HG02642 (cell line): ENCODE measurements at regions not wholly inside any gene's neighbourhood (a gene's known extent, or its start where the extent isn't known, plus 50 kb on each side); places are given as distances from the start of the nearest gene placed in this dataset.

Source experiments
- ATAC-seq: cut with Tn5 transposase; IDR thresholded peaks from one replicate; pipeline ENCODE4 v1.9.1; 2021; ENCODE audit warnings: mild to moderate bottlenecking; ENCODE audit not compliant: unreplicated experiment, poor library complexity

- ATAC-seq, result no peak
These were observed 424.4 kb downstream of the PMP22 start for GRCh38 chr17:14840616-14841231.

GRCh38 chr17:14838567-14838966 is 426.6 kb downstream of the PMP22 start:
- no peak for ATAC-seq

DNA sequence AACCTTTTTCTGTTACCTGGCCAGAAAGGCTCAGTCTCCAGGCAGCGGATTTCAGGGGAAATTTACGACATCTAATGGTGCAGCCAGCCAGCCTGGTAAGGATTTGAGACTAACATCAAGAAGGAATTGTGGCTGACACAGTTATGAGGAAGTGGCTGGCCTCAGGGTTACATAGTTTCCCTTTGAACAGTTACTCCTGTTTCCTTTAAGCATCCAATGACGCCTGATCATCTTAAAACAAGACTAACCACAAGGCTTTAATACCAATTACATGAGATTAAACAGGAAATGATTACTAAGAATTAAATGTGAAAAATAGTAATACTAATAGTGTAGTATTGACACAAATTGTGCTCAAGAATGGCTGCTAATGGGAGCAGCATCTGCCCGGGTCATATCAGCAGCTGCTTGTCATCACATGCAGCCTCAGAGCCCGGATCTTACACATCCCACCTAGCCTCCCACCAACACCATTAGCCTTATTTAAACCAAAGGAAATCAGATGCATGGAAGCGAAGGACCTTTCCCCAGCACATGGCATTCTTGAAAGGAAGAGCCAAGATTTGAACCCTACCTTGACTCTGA is 431.8 kb downstream of the PMP22 start:
- no peak for ATAC-seq

DNA sequence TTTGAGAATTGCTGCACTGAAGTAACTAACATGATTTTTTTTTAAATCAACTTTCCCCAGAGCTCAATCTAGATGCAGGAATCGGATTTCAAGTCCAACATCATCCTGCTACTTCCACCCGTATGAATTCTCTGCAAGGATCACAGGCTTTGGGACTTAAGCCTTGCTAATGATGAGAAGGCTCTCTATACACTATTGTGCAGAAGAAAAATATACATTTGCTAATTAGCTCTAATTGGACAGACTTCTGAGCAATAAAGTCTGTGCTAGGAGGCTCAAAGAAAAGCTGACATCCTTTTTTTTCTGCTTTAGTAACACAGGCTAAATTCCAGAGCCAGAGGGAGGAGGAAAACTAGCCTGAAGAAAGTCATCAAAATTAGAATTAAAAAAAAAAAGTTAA is 433.6 kb downstream of the PMP22 start:
- no peak for ATAC-seq

DNA sequence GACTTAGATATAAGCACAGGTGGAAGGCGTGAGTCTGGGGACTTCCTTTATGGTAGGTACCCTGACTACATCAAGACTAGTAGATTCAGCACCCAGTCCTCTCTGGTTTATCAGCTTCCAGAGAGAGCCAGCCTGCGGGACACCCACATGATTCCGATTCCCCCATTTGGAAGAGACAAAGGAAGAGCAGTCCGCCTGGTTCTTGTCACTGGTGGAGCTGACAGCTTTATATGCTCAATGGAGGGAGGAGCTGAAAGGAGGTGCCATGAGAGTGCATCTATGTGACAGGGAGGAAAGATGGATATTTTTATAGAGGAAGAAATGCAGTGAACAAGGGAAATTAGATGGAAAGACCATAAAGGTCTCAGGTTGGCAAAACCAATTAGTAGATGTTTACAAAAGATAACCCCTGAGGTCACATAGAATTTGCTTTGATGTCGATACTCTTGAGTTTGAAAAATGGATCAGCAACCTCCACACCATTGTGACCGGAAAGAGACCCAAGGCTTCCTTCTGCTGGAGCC is 437.7 kb downstream of the PMP22 start:
- ATAC-seq, result no peak

DNA sequence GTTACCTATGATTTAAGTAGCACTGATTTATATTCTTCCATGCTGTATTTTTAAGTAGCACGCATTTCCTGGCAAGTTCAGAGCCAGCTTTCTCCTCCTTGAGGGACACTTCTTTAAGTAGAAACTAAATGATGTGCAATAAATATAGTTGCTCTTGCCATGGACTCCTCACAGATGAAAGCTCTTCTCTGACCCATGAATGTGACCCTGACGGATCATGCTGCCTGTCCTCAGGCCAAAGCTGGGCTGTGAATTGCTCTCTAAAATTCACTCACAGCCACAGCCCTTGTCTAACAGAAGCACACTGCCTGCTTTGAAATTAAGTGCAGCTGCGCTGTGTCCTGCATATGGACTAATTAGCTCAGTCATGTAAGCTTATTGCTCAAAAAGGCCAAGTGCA is 438.8 kb downstream of the PMP22 start:
- ATAC-seq, result no peak

DNA sequence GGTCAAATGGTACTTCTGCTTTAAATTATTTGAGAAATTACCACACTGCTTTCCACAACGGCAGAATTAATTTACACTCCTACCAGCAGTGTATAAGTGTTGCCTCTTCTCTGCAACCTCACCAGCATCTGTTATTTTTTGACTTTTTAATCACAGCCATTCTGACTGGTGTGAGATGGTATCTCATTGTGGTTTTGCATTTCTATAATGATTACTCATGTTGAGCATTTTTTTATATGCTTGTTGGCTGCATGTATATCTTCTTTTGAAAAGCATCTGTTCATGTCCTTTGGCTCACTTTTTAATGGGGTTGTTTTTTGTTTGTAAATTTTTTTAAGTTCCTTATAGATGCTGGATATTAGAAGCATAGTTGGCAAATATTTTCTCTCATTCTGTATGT is 446.7 kb downstream of the PMP22 start:
- no peak for ATAC-seq

DNA sequence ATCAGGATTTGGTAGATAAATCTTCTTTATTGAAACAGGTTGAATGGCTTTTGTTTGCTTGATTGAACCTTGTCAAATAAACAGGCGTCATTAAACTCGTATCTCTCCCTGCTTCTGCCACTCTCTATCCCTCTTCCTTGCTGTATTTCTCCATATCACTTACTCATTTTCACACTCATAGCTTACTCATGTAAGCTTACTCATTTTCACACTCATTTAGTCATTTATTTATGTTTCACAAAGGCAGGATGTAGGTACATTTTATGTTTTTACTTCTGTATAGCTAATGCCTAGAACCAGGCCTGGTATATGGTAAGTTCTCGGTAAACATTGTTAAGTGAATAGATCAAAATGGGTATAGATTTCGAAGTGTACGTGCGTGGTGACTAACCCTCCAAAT is 450.0 kb downstream of the PMP22 start:
- no peak for ATAC-seq

- no peak for ATAC-seq
These were observed 451.3 kb downstream of the PMP22 start for GRCh38 chr17:14813649-14814370.

DNA sequence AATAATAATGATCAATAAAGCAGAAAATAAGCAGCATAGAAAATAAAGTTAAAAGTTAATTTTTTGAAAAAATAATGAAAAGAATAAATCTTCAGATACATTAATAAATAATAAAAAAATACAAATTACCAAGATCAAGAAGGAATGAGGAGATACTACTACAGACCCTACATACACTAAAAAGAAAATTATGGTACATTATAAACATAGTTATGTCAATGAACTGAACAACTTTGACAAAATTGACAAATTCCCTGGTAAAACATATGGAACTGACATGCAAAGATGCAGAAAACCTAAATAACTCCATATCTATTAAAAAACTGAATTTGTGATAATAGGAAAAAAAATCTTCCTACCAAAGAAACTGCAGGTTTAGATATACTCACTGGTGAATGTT is 456.7 kb downstream of the PMP22 start:
- no peak for ATAC-seq

GRCh38 chr17:14805348-14805747 is 459.8 kb downstream of the PMP22 start:
- ATAC-seq, result no peak

- no peak for ATAC-seq
These were observed 461.3 kb downstream of the PMP22 start for GRCh38 chr17:14803826-14804225.

GRCh38 chr17:14797801-14798200 is 467.3 kb downstream of the PMP22 start:
- ATAC-seq, result no peak

DNA sequence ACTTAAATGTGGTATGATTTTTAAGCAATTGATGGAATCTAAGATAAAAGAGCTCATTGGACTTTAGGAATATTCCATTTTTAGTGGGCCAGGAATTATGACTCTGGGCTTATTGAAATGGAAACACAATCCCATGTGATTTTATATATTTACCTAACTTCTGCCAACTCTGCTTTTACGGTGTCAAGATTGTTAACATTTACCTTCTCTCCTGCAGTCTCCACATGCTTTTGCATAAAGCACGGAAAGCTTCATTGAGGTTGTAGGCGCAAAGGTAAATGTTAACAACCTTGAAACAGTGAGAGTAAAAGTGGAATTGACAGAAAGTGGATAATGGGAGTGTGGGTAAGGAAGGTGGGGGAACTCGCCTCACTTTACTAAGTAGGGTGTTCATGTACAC is 468.1 kb downstream of the PMP22 start:
- ATAC-seq, result no peak

DNA sequence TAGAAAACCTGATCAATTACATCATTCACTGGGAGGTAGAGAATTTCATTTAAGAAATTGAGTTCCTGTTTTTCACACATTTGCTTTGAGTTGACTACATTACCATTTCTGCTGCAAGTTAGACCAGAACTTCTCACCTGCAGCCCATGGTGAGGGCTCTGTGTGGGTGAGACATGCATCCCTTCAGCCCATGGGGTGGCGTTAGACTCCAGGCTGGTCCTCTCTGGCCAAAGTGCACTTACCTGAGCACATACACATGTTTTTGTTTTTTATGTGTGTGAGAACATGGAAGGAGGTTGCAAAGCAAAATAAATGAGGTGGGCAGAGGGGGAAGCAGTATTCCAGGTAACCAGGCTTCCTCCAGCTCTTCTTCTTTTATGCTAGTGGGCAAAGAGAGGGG is 470.2 kb downstream of the PMP22 start:
- ATAC-seq, result no peak

GRCh38 chr17:14793237-14793636 is 471.9 kb downstream of the PMP22 start:
- no peak for ATAC-seq

DNA sequence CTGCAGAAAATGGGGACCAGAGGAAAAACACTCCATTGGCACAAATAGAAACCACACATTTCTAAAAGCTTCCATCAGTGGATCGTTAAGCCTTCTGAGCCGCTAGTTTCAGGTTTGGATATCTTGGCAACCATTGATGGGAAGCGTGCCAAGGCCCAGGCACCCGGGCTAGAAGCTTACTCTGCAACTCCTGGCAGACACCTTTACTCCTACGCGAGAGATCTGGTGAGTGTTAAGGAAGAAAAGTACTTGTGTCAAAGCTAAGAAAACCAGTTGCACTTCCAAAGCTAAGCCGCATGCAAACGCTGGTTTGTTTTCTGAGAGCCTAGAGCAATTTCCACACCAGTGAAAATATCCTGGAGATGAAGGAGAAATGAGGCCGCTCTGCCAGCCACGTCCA is 472.4 kb downstream of the PMP22 start:
- no peak for ATAC-seq

DNA sequence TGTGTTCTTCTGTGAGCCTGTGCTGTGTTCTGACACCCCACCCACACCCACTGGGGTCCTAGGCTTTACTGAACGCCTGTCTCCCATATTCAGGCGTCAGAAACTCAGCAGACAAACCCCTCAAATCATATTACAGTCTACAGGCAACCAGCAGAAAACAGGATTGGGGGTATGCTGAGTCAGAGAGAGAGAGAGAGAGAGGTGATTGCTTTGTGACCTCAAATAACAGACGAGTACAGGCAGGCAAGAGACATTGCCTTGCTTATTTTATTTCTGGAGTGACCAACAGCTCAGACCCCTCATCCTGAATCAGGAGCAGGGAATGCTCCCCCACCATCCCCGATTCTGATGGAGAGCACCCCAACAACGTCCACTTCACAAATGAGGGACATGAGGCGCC is 473.9 kb downstream of the PMP22 start:
- no peak for ATAC-seq

- ATAC-seq, result no peak
These were observed 474.6 kb downstream of the PMP22 start for GRCh38 chr17:14790521-14790920.

DNA sequence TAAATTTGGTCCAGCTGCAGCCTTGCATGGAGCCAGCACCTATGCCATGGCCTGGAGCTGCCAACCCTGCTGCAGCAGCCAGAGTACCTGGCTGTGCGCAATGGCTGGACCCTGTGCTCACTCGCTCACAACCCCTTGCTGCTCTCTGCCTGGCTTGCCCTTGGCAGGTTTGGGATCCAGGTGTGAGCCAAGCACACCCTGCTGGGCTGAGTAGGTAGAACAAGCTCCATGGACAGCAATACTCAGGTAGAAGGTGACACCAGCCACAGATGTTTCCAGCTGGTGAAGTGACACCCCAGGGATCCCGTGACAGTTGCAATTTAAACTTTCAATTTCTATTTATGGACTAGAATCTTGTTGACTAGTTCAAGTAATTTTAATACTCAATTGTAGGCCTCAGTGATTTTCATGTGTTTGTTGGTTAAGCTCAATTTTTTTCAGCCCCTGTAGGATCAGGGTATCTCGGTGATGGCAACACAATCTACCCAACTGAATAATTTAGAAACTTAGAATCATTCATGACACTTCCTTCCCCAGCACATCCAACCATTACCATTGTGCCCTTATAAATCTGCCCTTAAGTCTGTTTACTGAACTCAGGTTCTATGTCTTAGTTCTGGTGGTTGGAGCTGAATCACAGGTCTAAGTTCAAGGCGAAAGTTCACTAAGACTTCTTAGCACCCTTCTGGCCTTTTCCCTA is 480.0 kb downstream of the PMP22 start:
- ATAC-seq, result peak; percentile 76

DNA sequence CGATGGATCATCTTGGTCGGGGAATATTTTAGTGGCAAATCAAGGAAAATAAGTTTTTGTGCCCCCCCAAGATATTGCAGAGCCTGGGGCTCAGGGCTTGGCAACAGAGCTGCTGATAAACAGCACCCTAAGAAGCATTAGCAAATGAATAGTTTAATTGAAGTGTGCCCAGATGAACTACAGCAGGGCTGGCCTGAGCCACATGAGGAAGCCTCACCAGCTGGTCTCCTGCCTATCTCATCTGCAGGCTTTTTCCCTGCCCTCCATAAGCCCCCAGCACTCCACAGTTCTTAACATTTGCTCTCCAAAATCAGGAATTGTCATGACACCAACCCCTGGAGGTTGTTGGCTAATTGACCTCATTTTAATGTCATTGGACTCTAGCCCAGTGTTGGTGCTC is 480.2 kb downstream of the HS3ST3B1 start:
- no peak for ATAC-seq
